WTC11 (cell line): ENCODE measurements at regions not wholly inside any gene's neighbourhood (a gene's known extent, or its start where the extent isn't known, plus 50 kb on each side); places are given as distances from the start of the nearest gene placed in this dataset.

Experiments
- NR2C2 ChIP-seq: sonication (generic); formaldehyde crosslinking; IDR thresholded peaks from 2 replicates; pipeline ENCODE4 v1.8.0; 2022; ENCODE audit warnings: mild to moderate bottlenecking, missing genetic modification reagents
- TF ChIP-seq, protein P1 (sequence below): sonication (generic); formaldehyde crosslinking; IDR thresholded peaks from 2 replicates; pipeline ENCODE4 v1.8.1; 2023; ENCODE audit warnings: mild to moderate bottlenecking, missing genetic modification reagents, moderate library complexity

DNA sequence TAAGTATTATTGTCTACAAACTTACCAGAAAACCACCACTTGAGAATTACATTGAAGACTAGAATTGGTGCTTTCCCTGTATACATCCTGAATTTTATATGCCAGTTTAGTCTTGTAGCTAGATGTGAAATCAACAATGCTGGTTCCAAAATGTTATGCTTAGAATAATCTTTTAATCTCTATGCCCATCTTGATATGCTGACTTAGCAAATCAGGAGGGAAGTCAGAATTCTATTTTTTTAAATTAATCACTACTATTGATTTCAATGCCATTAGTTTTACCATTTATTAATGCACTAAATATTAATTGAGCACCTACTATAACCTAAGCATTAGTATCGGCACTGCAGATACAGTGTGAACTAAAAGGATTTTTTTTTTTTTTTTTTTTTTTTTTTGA is 641.6 kb upstream of the ADGRL4 start:
- TF ChIP-seq NR2C2 (CRISPR knock-in tag) = no peak
- TF ChIP-seq, protein P1, sequence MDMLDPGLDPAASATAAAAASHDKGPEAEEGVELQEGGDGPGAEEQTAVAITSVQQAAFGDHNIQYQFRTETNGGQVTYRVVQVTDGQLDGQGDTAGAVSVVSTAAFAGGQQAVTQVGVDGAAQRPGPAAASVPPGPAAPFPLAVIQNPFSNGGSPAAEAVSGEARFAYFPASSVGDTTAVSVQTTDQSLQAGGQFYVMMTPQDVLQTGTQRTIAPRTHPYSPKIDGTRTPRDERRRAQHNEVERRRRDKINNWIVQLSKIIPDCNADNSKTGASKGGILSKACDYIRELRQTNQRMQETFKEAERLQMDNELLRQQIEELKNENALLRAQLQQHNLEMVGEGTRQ (CRISPR knock-in tag) = no peak
